NCI-H82 treated with DMSO at 0.1 percent for 48 hours (cell line): ENCODE measurements at regions not wholly inside any gene's neighbourhood (a gene's known extent, or its start where the extent isn't known, plus 50 kb on each side); places are given as distances from the start of the nearest gene placed in this dataset.

ENCODE experiments used
- DNase-seq: peaks from one replicate; lab custom pipeline; 2025; ENCODE audit not compliant: unreplicated experiment; lab: John Stamatoyannopoulos, UW

DNA sequence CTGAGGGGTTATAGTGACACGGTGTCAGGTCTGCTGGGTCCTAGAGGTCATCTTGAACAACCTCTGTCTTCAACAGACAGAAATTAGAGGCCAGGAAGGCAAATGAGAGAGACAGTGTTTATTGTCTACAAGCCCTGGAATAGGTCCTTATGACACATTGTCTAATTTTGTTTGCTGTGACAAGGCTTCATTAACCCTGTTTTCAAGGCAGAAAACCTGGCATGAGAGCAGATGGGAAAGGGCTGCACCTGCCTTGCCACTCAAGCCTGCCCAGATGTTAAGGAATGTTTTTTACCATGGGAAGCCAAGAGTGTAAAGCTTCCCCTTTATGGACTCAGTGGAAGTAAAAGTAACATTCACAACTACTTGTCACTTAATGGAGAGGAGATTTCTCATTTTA is 275.3 kb downstream of the KCNS3 start:
- no peak for DNase-seq

GRCh38 chr2:18151237-18151636 is 272.8 kb downstream of the KCNS3 start:
- DNase-seq: no peak

DNA sequence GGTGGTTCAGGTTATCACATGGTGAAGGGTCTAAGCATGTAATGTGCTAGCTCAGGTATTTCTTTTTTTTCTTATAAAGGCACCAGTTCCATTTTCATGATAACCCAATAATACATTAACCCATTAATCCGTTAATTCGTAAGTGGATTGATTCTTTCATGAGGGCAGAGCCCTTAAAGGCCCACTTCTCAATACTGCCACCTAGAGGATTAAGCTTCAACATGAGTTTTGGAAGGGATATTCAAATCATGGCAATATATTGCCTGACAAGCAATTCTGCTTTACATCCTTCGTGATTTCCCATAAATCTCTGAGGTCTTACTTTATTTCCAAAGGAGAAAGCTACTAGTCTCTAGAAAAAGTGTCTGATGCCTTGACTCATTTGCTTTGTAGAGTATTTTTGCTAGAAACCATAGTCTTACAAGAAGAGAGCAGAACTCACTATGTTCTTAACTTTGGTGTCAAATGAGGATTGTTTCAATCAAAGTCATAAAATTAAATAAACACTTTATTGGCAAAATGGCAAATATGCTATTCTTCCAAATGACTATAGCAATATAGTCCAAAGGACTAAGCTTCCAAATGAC is 271.3 kb downstream of the KCNS3 start:
- peak; percentile 65 for DNase-seq

DNA sequence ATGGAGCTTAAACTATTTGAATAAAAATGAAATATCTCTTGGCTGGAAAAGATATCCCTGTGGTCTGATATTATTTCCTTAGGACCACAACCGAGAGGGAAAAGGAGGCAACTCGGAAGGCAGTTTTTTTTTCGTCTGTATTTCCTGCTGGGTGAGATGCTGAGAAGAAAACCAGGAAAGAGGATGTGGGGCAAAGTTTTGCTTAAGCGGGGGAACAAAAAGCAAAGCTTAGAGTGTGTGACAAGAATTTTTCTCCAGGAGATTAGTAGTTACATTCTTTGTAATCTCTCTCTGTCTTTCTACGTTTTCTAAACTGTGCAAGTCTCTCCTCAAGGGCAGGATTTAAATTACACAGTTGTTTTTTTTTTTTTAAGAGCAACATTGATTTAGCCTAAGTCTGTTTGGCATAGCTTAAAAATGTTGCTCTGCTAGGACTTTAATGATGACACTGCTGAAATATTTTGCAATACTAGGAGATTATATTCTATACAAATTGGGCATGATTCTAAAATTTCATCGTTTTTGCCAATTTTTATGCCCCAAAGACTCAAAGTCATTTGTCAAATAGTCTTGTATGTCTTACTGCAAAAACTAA is 258.5 kb downstream of the KCNS3 start:
- DNase-seq: no peak

DNA sequence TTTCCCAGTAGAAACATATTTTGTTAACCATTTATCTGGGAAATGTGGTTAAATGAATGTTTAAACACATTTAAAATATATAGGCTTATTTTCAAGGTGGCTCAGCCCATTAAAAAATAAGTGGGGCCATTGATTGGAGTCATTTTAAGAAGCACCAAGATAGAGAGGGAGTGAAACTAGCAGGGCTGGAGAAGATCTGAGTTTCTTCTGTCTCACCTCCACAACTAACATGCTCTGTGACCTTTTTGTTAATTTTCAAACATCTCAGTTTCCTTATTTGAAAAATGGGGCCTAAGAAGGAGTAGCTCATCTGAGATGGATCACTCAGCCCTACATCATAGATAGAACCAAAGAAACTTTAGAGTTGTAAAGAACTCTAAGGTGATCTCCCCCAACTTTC is 254.8 kb downstream of the KCNS3 start:
- DNase-seq: no peak

GRCh38 chr2:18132697-18133096 is 254.2 kb downstream of the KCNS3 start:
- no peak for DNase-seq

DNA sequence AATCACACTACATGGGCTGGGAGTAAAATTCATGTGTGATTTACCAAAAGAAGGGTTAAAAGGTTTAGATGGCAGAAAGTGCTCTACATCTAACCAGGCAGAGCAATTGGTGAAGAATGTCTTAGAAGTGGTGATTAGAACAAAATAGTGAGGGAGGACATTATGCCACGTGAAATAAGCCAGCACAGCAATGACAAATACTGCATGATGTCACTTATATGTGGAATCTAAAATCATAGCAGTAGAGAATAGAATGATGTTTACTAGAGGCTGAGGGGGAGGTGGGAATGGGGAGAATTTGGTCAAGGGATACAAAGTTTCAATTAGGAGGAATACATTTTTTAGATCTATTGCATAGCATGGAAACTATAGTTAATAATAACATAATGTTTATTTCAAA is 253.3 kb downstream of the KCNS3 start:
- no peak for DNase-seq

DNA sequence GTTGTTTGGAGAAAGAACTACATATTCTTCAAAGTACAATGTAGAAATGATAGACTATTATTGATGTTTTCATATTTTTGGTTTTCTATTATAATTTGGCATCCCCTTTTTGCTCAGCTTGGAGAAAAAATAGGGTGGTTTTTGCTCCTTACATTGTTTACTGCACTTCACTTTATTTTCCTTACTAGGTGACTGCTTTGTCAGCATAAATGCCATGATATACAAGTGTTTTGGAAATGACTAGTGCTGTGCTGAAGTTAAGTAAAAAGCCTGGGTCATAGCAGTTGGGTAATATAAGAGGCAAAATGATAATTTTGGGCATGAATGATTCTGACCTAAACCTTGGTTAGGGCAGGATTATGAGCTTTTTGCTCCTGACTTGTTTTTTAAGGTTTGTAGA is 250.9 kb downstream of the KCNS3 start:
- DNase-seq: no peak

GRCh38 chr2:18125303-18125702 is 246.8 kb downstream of the KCNS3 start:
- DNase-seq: no peak

DNA sequence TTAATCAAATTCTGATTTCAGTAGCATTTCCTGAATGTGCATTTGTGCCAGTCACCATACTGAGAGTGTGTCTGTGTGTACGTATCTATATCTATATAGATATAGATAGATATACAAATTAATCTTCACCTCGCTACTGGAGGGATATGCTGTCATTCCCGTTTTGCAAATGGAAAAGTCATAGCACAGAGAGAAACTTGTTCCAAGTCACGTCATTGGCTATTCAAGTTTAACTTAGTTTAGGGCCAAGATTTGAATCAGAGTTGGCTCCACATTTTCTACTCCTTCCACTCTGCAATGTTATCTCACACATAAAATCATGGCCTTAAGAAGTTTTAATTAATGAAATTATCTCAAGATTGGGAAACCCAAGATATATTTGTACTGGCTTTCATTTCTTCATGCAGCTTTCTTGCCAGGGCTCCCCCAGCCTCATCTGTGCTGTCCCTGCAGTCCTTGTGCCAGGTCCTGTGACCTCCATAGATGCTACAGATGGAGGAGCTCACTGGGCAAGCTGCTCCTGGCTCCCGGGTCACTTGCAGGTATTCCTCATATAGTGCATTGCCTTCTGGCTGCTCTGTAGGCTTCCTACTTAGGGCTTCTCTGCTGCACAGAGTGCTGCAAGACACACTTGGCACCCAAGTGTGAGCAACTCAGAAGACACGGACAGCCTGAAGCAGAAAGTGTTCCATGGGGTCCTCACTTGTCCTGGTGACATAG is 245.8 kb downstream of the KCNS3 start:
- DNase-seq: no peak

GRCh38 chr2:18123577-18123976 is 245.1 kb downstream of the KCNS3 start:
- no peak for DNase-seq

- no peak for DNase-seq
Measured at GRCh38 chr2:18123211-18123570, 244.7 kb downstream of the KCNS3 start.

- DNase-seq: no peak
Measured at GRCh38 chr2:18122544-18123210, 244.2 kb downstream of the KCNS3 start.

DNA sequence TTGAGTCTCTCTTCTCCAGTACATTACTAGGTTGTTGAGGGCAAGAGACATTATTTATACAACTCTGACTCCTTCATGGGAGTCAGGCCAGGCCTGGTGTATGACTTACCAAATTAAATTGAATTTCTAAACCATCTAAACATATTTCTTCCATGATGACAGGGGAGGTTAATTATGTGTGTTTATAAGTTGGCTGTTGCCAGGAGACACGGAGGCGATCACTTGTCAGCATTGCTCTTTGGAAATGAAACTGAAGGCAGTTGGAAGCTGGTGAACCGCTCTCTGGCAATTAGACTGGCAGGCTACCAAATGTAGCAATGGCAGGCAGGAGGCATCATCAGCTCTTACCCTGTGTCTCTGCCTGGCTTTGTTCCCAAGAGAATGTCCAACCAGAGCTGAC is 241.4 kb downstream of the KCNS3 start:
- DNase-seq: no peak

GRCh38 chr2:18118703-18119102 is 240.2 kb downstream of the KCNS3 start:
- no peak for DNase-seq

DNA sequence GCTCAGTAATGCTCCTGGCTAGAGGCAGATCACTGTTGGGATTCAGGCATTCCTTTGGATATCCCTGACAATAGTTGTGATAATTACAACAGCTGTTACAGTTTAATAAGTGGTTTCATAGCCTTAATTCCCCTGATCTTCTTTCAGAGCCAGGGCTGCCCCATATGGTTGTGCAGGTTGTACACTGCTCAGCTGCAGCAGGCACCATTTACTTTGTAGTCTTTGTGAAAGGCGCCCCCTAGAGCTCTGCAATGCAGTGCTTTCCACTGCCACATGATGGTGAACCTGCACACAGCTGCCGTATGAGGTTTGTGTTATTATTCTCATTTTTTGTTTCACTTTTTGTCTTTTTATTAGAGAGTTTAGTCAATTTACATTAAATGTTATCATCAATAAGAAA is 239.1 kb downstream of the KCNS3 start:
- DNase-seq: peak; percentile 17

DNA sequence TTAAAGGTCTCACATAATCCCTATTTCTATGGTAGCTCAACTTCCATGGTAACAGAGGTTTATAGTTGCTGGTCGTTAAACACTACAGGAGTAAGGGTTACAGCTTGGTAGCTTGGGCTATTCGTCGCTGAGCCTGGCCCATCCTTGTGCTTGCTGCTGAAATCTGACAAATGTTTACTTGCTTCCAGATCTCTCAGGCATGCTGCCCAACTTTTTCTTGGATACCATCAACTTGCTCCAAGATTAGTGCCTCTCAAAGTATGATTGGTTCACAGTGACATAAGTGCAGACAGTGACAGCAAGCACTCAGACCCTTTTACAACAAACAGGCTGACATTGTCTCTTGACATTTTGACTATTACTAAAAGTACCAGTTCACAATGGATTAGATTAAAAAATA is 231.8 kb downstream of the KCNS3 start:
- DNase-seq: no peak

- no peak for DNase-seq
Measured at GRCh38 chr2:18106841-18107240, 228.4 kb downstream of the KCNS3 start.

DNA sequence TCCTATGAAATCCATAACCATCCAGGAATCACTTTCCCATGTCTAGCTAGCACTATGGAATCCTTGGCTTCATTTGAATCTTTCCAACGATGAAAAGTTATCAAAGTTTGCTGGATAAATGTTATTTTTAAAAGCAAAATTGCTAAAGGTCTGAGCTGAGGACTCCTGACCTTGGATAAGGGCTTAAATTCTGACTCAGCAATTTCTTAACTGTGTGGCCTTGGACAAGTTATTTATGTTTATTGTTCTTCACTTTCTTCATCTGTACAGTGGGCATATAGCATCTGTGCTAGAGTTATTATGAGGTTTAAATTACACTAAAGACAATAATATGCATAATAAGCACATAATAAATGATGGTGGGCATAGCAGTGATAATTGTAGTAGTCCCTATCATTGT is 227.5 kb downstream of the KCNS3 start:
- no peak for DNase-seq

GRCh38 chr2:18104595-18105224 is 226.2 kb downstream of the KCNS3 start:
- DNase-seq: no peak

GRCh38 chr2:18096836-18097405 is 218.5 kb downstream of the KCNS3 start:
- no peak for DNase-seq
